ENCODE measurements at regions not wholly inside any gene's neighbourhood (a gene's known extent, or its start where the extent isn't known, plus 50 kb on each side); places are given as distances from the start of the nearest gene placed in this dataset.

- TF ChIP-seq REST (IDR thresholded peaks at IDR 0.05; ENCODE audit: borderline replicate concordance in 1 of 2, low read depth in 1 of 2, low read length in 2 of 2) (no peak), ZGPAT (CRISPR knock-in tag; IDR thresholded peaks at IDR 0.05) (no peak), HHEX (CRISPR knock-in tag; IDR thresholded peaks at IDR 0.05) (peak; percentile 43; the same call in 1 of the 2 replicates), PAWR (CRISPR knock-in tag; IDR thresholded peaks at IDR 0.05; ENCODE audit: borderline replicate concordance) (no peak), SIN3B (IDR thresholded peaks at IDR 0.05; ENCODE audit: low read length) (no peak), ZNF850 (CRISPR knock-in tag; conservative IDR thresholded peaks at IDR 0.05) (no peak), REXO4 (CRISPR knock-in tag; IDR thresholded peaks at IDR 0.05; ENCODE audit: borderline replicate concordance) (no peak), BRCA1 (CRISPR knock-in tag; IDR thresholded peaks at IDR 0.05) (no peak), FOXP1 (IDR thresholded peaks at IDR 0.05) (no peak), FOXP1 (CRISPR knock-in tag; IDR thresholded peaks at IDR 0.05) (peak; percentile 59; the same call in 1 of the 2 replicates), ARID5B (CRISPR knock-in tag; IDR thresholded peaks at IDR 0.05) (peak; percentile 54; the same call in 1 of the 2 replicates), NFE2L2 (IDR thresholded peaks at IDR 0.05; ENCODE audit: low read length) (no peak), ZBTB37 (CRISPR knock-in tag; IDR thresholded peaks at IDR 0.05) (no peak), ZFP36L2 (CRISPR knock-in tag; IDR thresholded peaks at IDR 0.05) (no peak), ZNF564 (CRISPR knock-in tag; IDR thresholded peaks at IDR 0.05) (no peak), MBD4 (IDR thresholded peaks at IDR 0.05; ENCODE audit: borderline replicate concordance, low read length) (no peak), ERF (CRISPR knock-in tag; IDR thresholded peaks at IDR 0.05) (no peak), ZNF776 (CRISPR knock-in tag; IDR thresholded peaks at IDR 0.05) (no peak), ZNF337 (CRISPR knock-in tag; IDR thresholded peaks at IDR 0.05; ENCODE audit: borderline replicate concordance, low read depth) (no peak), NCOA2 (CRISPR knock-in tag; IDR thresholded peaks at IDR 0.05) (no peak), ZNF737 (CRISPR knock-in tag; IDR thresholded peaks at IDR 0.05; ENCODE audit: borderline replicate concordance) (no peak)
These were observed 420.1 kb downstream of the PREX1 start (continued) for GRCh38 chr20:48407710-48408109.
